Karpas-422 (cell line): ENCODE measurements at regions not wholly inside any gene's neighbourhood (a gene's known extent, or its start where the extent isn't known, plus 50 kb on each side); places are given as distances from the start of the nearest gene placed in this dataset.

ENCODE experiments used
- DNase-seq: peaks from one replicate; pipeline ENCODE4 v3.0.0-alpha.2; 2015
- H2AFZ ChIP-seq: fragments of 200-600 bp; sonication (generic); 2 replicates; pipeline ENCODE4 v1.6.1; 2014; ENCODE audit warnings: antibody characterized with exemption, low read length, mixed read lengths
- H3K27ac ChIP-seq: fragments of 200-600 bp; sonication (generic); 2 replicates; pipeline ENCODE4 v1.5.1; 2014; ENCODE audit warnings: mild to moderate bottlenecking, low read length, moderate library complexity
- H3K27me3 ChIP-seq: fragments of 200-600 bp; sonication (generic); 2 replicates; pipeline ENCODE4 v1.6.1; 2014; ENCODE audit warnings: low read length, mixed read lengths
- H3K36me3 ChIP-seq: fragments of 200-600 bp; sonication (generic); 2 replicates; pipeline ENCODE4 v1.6.1; 2014; ENCODE audit warnings: low read length, mixed read lengths; ENCODE audit not compliant: insufficient read depth
- H3K4me1 ChIP-seq: fragments of 200-600 bp; sonication (generic); 2 replicates; pipeline ENCODE4 v1.6.1; 2014; ENCODE audit warnings: mild to moderate bottlenecking, low read length, mixed read lengths
- H3K4me2 ChIP-seq: fragments of 200-600 bp; sonication (generic); 2 replicates; pipeline ENCODE4 v1.6.1; 2014; ENCODE audit warnings: low read length, low read depth, mild to moderate bottlenecking; ENCODE audit not compliant: poor library complexity, severe bottlenecking
- H3K4me3 ChIP-seq: fragments of 200-600 bp; sonication (generic); 2 replicates; pipeline ENCODE4 v1.5.1; 2014; ENCODE audit warnings: mild to moderate bottlenecking, antibody characterized with exemption, low read length, mixed read lengths
- H3K79me2 ChIP-seq: fragments of 200-600 bp; sonication (generic); 2 replicates; pipeline ENCODE4 v1.6.1; 2014; ENCODE audit warnings: mild to moderate bottlenecking, low read length, mixed read lengths
- H3K9ac ChIP-seq: fragments of 200-600 bp; sonication (generic); 2 replicates; pipeline ENCODE4 v1.6.0; 2014; ENCODE audit warnings: low read length
- H3K9me2 ChIP-seq: fragments of 200-600 bp; sonication (generic), shearing (Covaris generic); replicated peaks from 2 replicates; pipeline ENCODE4 v1.6.0; 2014; ENCODE audit warnings: mild to moderate bottlenecking, low read length, moderate library complexity; ENCODE audit not compliant: insufficient read depth
- H3K9me3 ChIP-seq: fragments of 300-700, 200-600 bp; sonication (generic); 2 replicates; pipeline ENCODE4 v1.6.1; 2014; ENCODE audit warnings: low read length, mixed read lengths
- H4K20me1 ChIP-seq: fragments of 200-600 bp; sonication (generic); 2 replicates; pipeline ENCODE4 v1.6.1; 2014; ENCODE audit warnings: mild to moderate bottlenecking, antibody characterized with exemption, low read length, low read depth; ENCODE audit not compliant: insufficient read depth

DNA sequence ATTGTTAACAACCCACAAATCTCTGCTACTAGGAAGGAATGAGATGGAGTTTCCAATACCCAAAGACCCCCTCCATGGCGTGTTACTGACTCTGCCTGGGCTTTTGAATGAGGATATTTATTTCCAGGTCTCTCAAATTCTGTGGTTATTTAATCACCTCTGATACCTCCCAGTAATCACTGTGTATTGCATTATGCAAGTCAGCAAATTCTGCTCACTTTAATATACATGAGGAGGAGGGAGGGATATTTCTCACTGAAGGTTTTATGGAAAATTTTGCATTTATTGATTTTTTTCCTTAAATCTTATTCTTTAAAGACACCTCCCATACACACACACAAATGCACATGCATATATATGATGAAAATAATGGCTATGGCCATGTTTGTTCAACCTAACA is 962.9 kb downstream of the VRK1 start:
- Histone ChIP-seq H2AFZ (no peak overlapping the region), H3K9me3 (no peaks in the 10 kb centered on the region), H3K4me2 (no peak overlapping the region), H4K20me1 (no peaks in the 10 kb centered on the region), H3K9ac (no peak overlapping the region), H3K4me1 (no peaks in the 10 kb centered on the region), H3K27ac (no peak overlapping the region), H3K27me3 (no peaks in the 10 kb centered on the region), H3K9me2 (no peaks in the 10 kb centered on the region), H3K4me3 (no peak overlapping the region), H3K79me2 (no peaks in the 10 kb centered on the region), H3K36me3 (no peaks in the 10 kb centered on the region)
- DNase-seq: no peak

DNA sequence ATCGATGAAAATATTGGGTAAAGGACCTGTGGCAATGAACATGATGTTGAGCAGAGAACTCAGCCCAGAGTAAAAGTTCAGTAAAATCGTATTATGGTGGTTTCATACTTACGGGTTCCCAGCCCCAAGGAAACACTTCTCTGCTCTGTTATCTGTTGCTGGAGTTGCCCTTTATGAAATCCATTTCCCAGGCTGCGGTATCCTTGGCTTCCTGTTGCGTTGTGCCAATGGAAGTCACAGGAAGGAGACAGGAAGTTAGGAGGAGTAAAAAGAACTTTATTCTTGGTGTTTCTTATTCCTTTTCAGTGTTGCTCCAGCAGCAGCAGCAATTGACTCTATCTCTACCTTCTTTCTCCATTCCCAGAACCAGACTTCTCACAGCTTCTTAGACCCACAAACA is 965.2 kb downstream of the VRK1 start:
- no peak overlapping the region for H3K4me3 ChIP-seq
- H3K9me2 ChIP-seq: no peaks in the 10 kb centered on the region
- H2AFZ ChIP-seq: no peak overlapping the region
- no peak for DNase-seq
- no peak overlapping the region for H3K9ac ChIP-seq
- no peaks in the 10 kb centered on the region for H3K4me1 ChIP-seq
- H4K20me1 ChIP-seq: no peaks in the 10 kb centered on the region
- no peaks in the 10 kb centered on the region for H3K27me3 ChIP-seq
- H3K79me2 ChIP-seq: no peaks in the 10 kb centered on the region
- H3K27ac ChIP-seq: no peak overlapping the region
- H3K9me3 ChIP-seq: no peaks in the 10 kb centered on the region
- no peaks in the 10 kb centered on the region for H3K36me3 ChIP-seq
- no peak overlapping the region for H3K4me2 ChIP-seq

DNA sequence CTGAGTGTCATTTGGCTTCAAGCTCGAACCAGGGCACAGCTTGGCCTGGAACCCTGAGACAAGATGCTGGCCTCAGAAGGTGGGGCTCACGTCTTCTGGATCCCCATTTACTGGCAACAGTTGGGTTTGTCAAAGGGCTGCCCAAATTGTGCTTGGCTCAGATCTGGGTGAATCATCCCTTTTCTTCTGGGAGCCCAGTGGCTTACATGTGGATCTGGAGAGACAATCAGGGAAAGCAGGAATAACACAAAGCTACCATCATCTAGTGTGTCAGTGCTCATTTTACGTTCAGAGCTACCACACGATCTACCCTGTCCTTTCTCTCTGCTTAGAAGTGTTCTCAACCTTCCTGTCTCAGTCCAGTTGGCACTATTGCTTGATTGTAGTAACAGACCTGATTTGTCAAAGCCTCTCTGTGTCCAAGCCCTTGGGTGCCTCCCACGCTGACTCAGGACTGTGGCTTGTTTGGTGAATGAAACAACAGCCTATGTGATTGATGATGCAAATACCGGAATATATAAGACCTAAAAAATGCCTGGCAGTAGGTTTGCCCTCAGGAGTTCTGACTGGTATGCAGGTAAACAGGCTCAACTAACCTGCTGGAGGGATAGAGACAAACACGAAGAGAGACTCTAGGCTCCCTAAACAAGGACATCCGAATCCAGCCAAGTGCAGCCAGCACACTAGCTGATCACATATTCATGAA is 974.3 kb downstream of the VRK1 start:
- H3K9me3 ChIP-seq: peaks cover 10% of the 10 kb centered on the region; the same call in 1 of the 2 replicates
- no peak overlapping the region for H2AFZ ChIP-seq
- H3K9me2 ChIP-seq: no peaks in the 10 kb centered on the region
- H3K4me3 ChIP-seq: no peak overlapping the region
- no peak overlapping the region for H3K9ac ChIP-seq
- no peaks in the 10 kb centered on the region for H3K79me2 ChIP-seq
- no peak for DNase-seq
- H3K4me1 ChIP-seq: no peaks in the 10 kb centered on the region
- H3K36me3 ChIP-seq: no peaks in the 10 kb centered on the region
- no peaks in the 10 kb centered on the region for H3K27me3 ChIP-seq
- H3K4me2 ChIP-seq: no peak overlapping the region
- no peaks in the 10 kb centered on the region for H4K20me1 ChIP-seq
- no peak overlapping the region for H3K27ac ChIP-seq

- Histone ChIP-seq H4K20me1 (no peaks in the 10 kb centered on the region), H3K27ac (no peak overlapping the region), H3K79me2 (no peaks in the 10 kb centered on the region), H3K9ac (no peak overlapping the region), H3K4me3 (no peak overlapping the region), H3K36me3 (no peaks in the 10 kb centered on the region), H2AFZ (no peak overlapping the region), H3K27me3 (no peaks in the 10 kb centered on the region), H3K9me3 (peaks cover 7% of the 10 kb centered on the region; the same call in 1 of the 2 replicates), H3K4me2 (no peak overlapping the region), H3K9me2 (no peaks in the 10 kb centered on the region), H3K4me1 (no peaks in the 10 kb centered on the region)
- no peak for DNase-seq
Observed at GRCh38 chr14:97773598-97773997, 976.4 kb downstream of the VRK1 start.

GRCh38 chr14:97776890-97777558 is 979.8 kb downstream of the VRK1 start:
- Histone ChIP-seq H3K4me2 (no peak overlapping the region), H4K20me1 (no peaks in the 10 kb centered on the region), H3K4me1 (no peaks in the 10 kb centered on the region), H3K27me3 (no peaks in the 10 kb centered on the region), H3K27ac (no peak overlapping the region), H3K9ac (no peak overlapping the region), H3K36me3 (no peaks in the 10 kb centered on the region), H3K4me3 (no peak overlapping the region), H3K9me2 (no peaks in the 10 kb centered on the region; the same call in 1 of the 2 replicates), H3K79me2 (no peaks in the 10 kb centered on the region), H2AFZ (no peak overlapping the region), H3K9me3 (peaks cover 3% of the 10 kb centered on the region; the same call in 1 of the 2 replicates)
- no peak for DNase-seq

DNA sequence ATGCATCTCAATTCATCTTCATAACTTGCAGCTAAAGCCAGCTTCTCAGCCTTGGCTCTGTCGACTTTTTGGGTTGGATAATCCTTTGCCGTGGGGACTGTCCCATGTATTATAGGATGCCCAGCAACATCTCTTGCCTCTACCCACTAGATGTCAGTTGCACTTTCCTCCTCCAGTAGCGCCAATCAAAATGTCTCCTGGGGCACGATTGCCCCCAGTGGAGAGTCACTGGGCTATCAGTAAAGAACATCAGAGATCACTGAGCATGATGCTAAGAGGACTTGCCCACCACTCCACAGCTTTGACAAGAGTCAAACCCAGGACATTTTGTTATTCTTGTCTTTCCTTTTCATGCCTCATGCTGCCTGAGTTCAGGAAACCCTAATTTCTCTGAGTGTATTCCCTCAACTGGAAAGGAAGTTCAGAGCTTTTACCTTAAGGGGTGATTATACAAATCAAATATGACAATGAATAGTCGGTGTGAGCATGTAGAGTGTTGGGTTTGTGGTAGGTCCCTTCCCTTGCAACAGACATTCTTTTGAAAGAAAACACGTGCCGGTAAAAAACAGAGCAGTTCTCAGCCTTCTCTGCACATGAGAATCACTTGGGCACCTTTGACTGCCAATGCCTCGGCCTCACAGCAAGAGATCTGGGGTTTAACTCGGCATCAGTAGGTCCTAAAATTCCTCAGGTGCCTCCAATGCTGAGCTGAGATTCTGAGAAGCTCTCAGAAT is 980.6 kb downstream of the VRK1 start:
- Histone ChIP-seq H3K4me3 (no peak overlapping the region), H3K9me2 (no peaks in the 10 kb centered on the region; the same call in 1 of the 2 replicates)
- DNase-seq: peak; percentile 46

DNA sequence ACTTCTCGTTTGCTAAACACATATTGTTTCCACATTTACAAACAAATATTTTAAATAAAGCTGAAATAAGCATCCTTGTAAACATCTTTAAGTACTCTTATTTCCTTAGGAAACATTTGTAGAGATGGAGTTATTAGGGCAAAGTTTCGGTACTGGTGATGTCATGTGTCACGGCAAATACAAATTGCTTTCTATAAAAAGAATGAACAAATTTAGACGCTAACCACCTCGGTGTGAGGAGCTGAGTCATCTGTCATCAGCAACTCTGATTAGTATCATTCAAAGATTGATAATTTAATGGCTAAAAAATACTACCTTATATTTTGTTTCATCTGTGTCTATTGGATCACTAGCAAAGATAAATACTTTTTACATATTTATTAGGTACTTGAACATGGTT is 982.0 kb downstream of the VRK1 start:
- Histone ChIP-seq H3K4me2 (no peak overlapping the region), H4K20me1 (no peaks in the 10 kb centered on the region), H3K4me1 (no peaks in the 10 kb centered on the region), H3K27me3 (no peaks in the 10 kb centered on the region), H2AFZ (no peak overlapping the region), H3K9me3 (no peaks in the 10 kb centered on the region), H3K9me2 (no peaks in the 10 kb centered on the region; the same call in 1 of the 2 replicates), H3K9ac (no peak overlapping the region), H3K4me3 (no peak overlapping the region), H3K79me2 (no peaks in the 10 kb centered on the region), H3K27ac (no peak overlapping the region), H3K36me3 (no peaks in the 10 kb centered on the region)
- DNase-seq: no peak

More for the DNA sequence above, 980.6 kb downstream of the VRK1 start:
- Histone ChIP-seq H3K9me3 (no peaks in the 10 kb centered on the region), H4K20me1 (no peaks in the 10 kb centered on the region), H3K79me2 (no peaks in the 10 kb centered on the region), H3K27ac (no peak overlapping the region), H3K4me2 (no peak overlapping the region), H2AFZ (no peak overlapping the region), H3K27me3 (no peaks in the 10 kb centered on the region), H3K9ac (no peak overlapping the region), H3K36me3 (no peaks in the 10 kb centered on the region), H3K4me1 (no peaks in the 10 kb centered on the region)

DNA sequence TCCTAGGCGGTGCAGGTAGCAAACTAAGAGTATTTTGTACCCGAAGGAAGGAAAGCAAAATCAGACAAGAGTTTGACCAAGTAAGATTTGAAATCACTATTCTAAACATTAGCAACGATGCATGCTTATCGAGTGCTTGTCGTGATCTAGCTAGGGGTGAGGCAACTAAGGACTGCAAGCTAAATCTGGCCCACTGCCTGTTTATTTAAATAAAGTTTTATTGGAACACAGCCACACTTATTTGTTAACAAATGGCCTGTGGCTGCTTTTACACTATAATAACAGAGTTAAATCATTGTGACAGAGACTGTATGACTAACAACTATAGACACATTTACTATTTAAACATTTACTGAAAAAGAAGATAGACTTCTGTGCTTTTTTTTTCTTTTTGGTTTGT is 983.6 kb downstream of the VRK1 start:
- Histone ChIP-seq H2AFZ (no peak overlapping the region), H3K36me3 (no peaks in the 10 kb centered on the region), H3K9me2 (no peaks in the 10 kb centered on the region; the same call in 1 of the 2 replicates), H3K27me3 (no peaks in the 10 kb centered on the region), H4K20me1 (no peaks in the 10 kb centered on the region), H3K27ac (no peak overlapping the region), H3K4me1 (no peaks in the 10 kb centered on the region), H3K79me2 (no peaks in the 10 kb centered on the region), H3K9me3 (no peaks in the 10 kb centered on the region), H3K4me2 (no peak overlapping the region), H3K4me3 (no peak overlapping the region), H3K9ac (no peak overlapping the region)
- DNase-seq: no peak
